Suprapubic skin (tissue), 4 donors: ENCODE measurements at regions not wholly inside any gene's neighbourhood (a gene's known extent, or its start where the extent isn't known, plus 50 kb on each side); places are given as distances from the start of the nearest gene placed in this dataset.

ENCODE experiments used
- DNase-seq, 2 donors: peaks; one replicate each; pipeline ENCODE4 v3.0.0-alpha.2; 2019; ENCODE audit warnings: low spot score in 2 of 2
- H3K27ac ChIP-seq: fragments of 200-600 bp; sonication (generic); one replicate; pipeline ENCODE4 v1.5.1; 2019
- H3K27me3 ChIP-seq: fragments of 200-600 bp; sonication (generic); one replicate; pipeline ENCODE4 v1.5.1; 2019
- H3K36me3 ChIP-seq: fragments of 200-600 bp; sonication (generic); one replicate; pipeline ENCODE4 v1.5.1; 2019
- H3K4me1 ChIP-seq: fragments of 200-600 bp; sonication (generic); one replicate; pipeline ENCODE4 v1.5.1; 2019
- H3K4me3 ChIP-seq: fragments of 200-600 bp; sonication (generic); one replicate; pipeline ENCODE4 v1.5.1; 2019; ENCODE audit warnings: mild to moderate bottlenecking
- H3K9me3 ChIP-seq: fragments of 200-600 bp; sonication (generic); one replicate; pipeline ENCODE4 v1.5.1; 2019
- EP300 ChIP-seq: sonication (generic); formaldehyde crosslinking; IDR thresholded peaks from one replicate; pipeline ENCODE4 v1.6.1; 2017; ENCODE audit warnings: antibody characterized with exemption
- POLR2A ChIP-seq, 2 donors: fragments of 450-650 bp; IDR thresholded peaks; one replicate each; pipeline ENCODE4 v1.6.1; 2017; ENCODE audit warnings: antibody characterized with exemption in 2 of 2, mild to moderate bottlenecking in 2 of 2, moderate library complexity in 2 of 2
- POLR2AphosphoS5 ChIP-seq, 3 donors: sonication (generic); formaldehyde crosslinking; IDR thresholded peaks; one replicate each; pipeline ENCODE4 v1.6.1; 2017; ENCODE audit warnings: antibody characterized with exemption in 3 of 3
- WGBS: methylation state at CpG from one replicate; pipeline ENCODE4 v1.1.5; 2018; 5-methylcytosine and 5-hydroxymethylcytosine counted together
- TF ChIP-seq, protein P1 (sequence below), 2 donors: fragments of 200-600 bp in 1 of 2; fragments of 450-650 bp in 1 of 2; sonication (generic) in 1 of 2; IDR thresholded peaks; one replicate each; pipeline ENCODE4 v1.5.1; 2016 to 2019; ENCODE audit warnings: antibody characterized with exemption in 2 of 2, mild to moderate bottlenecking in 1 of 2, moderate library complexity in 1 of 2

DNA sequence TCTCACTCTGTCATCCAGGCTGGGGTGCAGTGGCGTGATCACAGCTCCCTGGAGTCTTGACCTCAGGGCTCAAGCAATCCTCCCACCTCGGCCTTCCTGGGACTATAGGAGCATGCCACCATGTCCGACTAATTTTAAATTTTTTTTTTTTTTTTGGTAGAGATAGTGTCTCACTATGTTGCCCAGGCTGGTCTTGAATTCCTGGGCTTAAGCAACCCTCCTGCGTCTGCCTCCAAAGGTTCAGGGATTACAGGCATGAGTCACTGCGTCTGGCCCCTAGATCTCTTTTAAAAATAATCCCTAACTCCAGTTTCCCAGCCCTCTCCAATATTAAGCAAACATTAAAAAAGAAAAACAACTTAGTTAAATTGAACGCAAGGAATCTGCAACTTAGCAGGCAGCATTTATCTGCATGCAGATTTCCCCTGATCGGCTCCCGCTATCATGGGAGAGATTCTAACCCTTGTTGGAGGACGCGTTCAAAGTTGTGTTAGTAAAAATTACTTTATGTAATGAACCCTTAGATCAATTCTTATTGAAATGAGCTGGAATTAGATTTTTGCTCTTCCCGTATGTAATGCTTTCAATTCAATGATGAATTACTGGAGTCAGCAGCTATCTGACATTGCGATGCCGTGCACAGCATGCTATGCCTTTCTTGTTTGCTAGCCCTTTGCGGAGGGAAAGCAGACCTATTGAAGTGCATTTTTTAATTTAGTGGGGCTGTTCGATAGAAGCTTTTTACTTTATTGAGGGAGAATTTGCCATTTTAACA, 171.7 kb downstream of the HAPSTR1 start:
- TF ChIP-seq, protein P1, sequence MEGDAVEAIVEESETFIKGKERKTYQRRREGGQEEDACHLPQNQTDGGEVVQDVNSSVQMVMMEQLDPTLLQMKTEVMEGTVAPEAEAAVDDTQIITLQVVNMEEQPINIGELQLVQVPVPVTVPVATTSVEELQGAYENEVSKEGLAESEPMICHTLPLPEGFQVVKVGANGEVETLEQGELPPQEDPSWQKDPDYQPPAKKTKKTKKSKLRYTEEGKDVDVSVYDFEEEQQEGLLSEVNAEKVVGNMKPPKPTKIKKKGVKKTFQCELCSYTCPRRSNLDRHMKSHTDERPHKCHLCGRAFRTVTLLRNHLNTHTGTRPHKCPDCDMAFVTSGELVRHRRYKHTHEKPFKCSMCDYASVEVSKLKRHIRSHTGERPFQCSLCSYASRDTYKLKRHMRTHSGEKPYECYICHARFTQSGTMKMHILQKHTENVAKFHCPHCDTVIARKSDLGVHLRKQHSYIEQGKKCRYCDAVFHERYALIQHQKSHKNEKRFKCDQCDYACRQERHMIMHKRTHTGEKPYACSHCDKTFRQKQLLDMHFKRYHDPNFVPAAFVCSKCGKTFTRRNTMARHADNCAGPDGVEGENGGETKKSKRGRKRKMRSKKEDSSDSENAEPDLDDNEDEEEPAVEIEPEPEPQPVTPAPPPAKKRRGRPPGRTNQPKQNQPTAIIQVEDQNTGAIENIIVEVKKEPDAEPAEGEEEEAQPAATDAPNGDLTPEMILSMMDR (IDR thresholded peaks at IDR 0.05), result no peak
- TF ChIP-seq EP300, result no peak
- Histone ChIP-seq H3K27me3 (no peaks in the 10 kb centered on the region), H3K4me1 (no peaks in the 10 kb centered on the region), H3K9me3 (peaks cover 6% of the 10 kb centered on the region), H3K4me3 (no peak overlapping the region), H3K27ac (no peak overlapping the region), H3K36me3 (no peaks in the 10 kb centered on the region)
- 78% methylated on average over 15 of the region's 15 CpGs for WGBS
- DNase-seq, result no peak

DNA sequence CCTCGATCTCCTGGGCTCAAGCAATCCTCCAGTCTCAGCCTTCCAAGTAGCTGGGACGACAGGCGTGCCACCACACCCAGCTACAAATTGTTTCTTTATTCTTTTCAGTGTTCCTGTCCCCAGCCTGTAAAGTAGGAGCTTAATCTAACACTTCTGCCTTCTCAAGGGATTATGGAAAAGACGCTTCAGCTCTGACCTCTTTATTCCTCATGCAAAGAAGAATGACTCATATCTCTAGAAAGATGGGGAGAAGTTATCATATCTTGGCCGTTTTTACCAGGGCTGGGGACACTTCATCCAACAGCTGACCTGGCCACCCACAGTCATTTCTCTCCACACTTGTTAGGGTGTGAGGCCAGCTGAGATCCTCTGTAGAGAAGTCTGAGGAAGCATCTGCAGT, 172.6 kb downstream of the HAPSTR1 start:
- WGBS, result 65% methylated on average over 5 of the region's 5 CpGs
- Histone ChIP-seq H3K36me3 (no peaks in the 10 kb centered on the region), H3K27ac (no peak overlapping the region), H3K9me3 (peaks cover 6% of the 10 kb centered on the region), H3K27me3 (no peaks in the 10 kb centered on the region), H3K4me1 (no peaks in the 10 kb centered on the region), H3K4me3 (no peak overlapping the region)
- DNase-seq, result no peak
- TF ChIP-seq POLR2A (IDR thresholded peaks at IDR 0.05) (no peak), POLR2AphosphoS5 (IDR thresholded peaks at IDR 0.05) (no peak), EP300 (no peak)
- TF ChIP-seq, protein P1 (IDR thresholded peaks at IDR 0.05), result no peak

DNA sequence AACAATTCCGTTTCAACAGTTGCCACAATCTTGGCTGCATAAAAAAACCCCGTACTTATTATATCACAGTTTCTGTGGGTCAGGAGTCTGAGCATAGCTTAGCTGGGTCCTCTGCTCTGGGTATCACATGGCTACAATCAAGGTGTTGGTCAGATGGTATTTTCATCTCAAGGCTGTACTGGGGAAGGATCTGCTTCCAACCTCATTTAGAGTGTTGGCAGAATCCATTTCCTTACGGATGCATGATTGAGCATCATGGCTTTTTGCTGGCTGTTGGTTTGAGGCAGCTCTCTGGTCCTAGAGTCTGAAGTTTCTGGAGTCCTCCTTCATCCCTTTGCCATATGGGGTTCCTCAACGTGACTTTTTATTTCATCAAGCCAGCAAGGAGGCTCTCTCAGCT, 177.0 kb downstream of the HAPSTR1 start:
- Histone ChIP-seq H3K4me1 (no peaks in the 10 kb centered on the region), H3K27ac (no peak overlapping the region)
- WGBS, result 81% methylated on average over 4 of the region's 4 CpGs

DNA sequence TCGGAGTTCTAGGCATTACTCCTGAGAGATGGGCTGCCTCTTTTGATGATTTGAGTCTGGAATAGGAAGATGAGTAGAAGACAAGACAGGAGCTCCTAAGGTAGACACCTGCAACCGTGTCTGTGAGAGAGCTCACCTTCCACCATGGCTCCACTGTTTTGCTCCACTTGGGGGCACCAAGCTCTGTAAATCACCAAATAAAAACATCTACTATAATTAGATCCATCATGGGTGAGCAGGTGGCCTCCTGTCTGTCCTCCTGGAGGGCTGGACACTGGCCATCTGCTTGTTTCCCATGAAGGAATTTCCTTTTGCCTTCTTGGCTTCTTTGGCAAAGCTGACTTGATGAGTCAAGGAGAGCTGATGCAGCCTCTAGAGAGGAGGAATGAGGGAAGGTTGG, 179.0 kb downstream of the HAPSTR1 start:
- no peaks in the 10 kb centered on the region for H3K27me3 ChIP-seq
- H3K4me1 ChIP-seq, result no peaks in the 10 kb centered on the region
- no peak overlapping the region for H3K27ac ChIP-seq
- H3K36me3 ChIP-seq, result no peaks in the 10 kb centered on the region
- WGBS, result 72% methylated on average over 2 of the region's 2 CpGs
- peaks cover 6% of the 10 kb centered on the region for H3K9me3 ChIP-seq
- no peak for DNase-seq
- TF ChIP-seq POLR2AphosphoS5 (IDR thresholded peaks at IDR 0.05), result no peak
- no peak for TF ChIP-seq EP300
- TF ChIP-seq POLR2A (IDR thresholded peaks at IDR 0.05), result no peak
- TF ChIP-seq, protein P1 (IDR thresholded peaks at IDR 0.05), result no peak
- H3K4me3 ChIP-seq, result no peak overlapping the region

More for the DNA sequence above, 177.0 kb downstream of the HAPSTR1 start:
- no peak overlapping the region for H3K4me3 ChIP-seq
- H3K9me3 ChIP-seq, result peaks cover 6% of the 10 kb centered on the region
- DNase-seq, result no peak
- no peaks in the 10 kb centered on the region for H3K36me3 ChIP-seq
- no peaks in the 10 kb centered on the region for H3K27me3 ChIP-seq
- TF ChIP-seq EP300 (no peak), POLR2A (IDR thresholded peaks at IDR 0.05) (no peak), POLR2AphosphoS5 (IDR thresholded peaks at IDR 0.05) (no peak)
- TF ChIP-seq, protein P1 (IDR thresholded peaks at IDR 0.05), result no peak

DNA sequence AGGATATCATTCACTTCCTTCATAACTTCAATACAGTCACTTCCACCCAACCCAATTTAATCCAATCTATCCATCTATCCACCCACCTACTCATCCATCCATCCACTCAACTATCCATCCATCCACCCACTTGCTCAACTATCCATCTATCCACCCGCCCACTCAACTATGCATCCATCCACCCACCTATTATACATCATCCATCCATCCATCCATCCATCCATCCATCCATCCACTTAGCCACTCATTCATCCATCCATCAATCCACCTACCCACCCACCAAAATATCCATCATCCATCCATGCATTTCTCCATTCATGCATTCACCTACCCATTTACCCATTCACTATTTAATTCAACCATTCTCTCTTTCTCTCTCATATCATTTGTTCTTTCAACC, 179.5 kb downstream of the HAPSTR1 start:
- TF ChIP-seq EP300 (no peak), POLR2AphosphoS5 (IDR thresholded peaks at IDR 0.05) (no peak), POLR2A (IDR thresholded peaks at IDR 0.05) (no peak)
- TF ChIP-seq, protein P1 (IDR thresholded peaks at IDR 0.05), result no peak
- WGBS, result 90% methylated on average over 1 of the region's 1 CpG
- H3K9me3 ChIP-seq, result peaks cover 3% of the 10 kb centered on the region
- no peak overlapping the region for H3K4me3 ChIP-seq
- no peak for DNase-seq
- H3K4me1 ChIP-seq, result no peaks in the 10 kb centered on the region
- no peak overlapping the region for H3K27ac ChIP-seq
- no peaks in the 10 kb centered on the region for H3K27me3 ChIP-seq
- H3K36me3 ChIP-seq, result no peaks in the 10 kb centered on the region
